HG03354 (cell line): ENCODE measurements at regions not wholly inside any gene's neighbourhood (a gene's known extent, or its start where the extent isn't known, plus 50 kb on each side); places are given as distances from the start of the nearest gene placed in this dataset.
A peak's percentile ranks its signal among the peaks of the same experiment; 100 is the strongest.

Experiments used
- ATAC-seq: cut with Tn5 transposase; IDR thresholded peaks from one replicate; pipeline ENCODE4 v1.9.1; 2021; ENCODE audit warnings: mild to moderate bottlenecking; ENCODE audit not compliant: unreplicated experiment, poor library complexity, severe bottlenecking

GRCh38 chr11:31964181-31964580 is 126.7 kb upstream of the RCN1 start:
- ATAC-seq = no peak

DNA sequence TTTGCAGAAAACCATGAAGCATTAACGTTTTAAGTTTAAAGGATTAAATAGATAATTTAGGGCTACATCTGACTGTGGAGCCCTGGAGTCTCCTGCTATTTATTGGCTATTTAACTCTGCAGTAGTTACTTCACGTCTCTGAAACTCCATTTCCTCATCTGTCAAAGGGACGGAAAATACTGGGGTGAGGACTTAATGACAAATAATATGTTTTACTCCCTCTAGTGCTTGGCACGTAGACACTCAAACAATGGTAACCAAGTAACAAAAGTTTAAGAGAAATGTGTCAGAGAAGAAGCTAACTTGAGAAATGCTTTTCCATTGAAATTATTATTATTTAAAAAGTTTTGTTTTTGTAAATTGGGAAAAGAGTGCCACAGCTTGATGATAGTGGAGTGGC is 130.7 kb upstream of the RCN1 start:
- ATAC-seq = no peak

- no peak for ATAC-seq
Measured at GRCh38 chr11:31959716-31960115, 131.2 kb upstream of the RCN1 start.

- peak; percentile 84 for ATAC-seq
Measured at GRCh38 chr11:31958076-31958735, 132.7 kb upstream of the RCN1 start.

GRCh38 chr11:31957674-31958073 is 133.2 kb upstream of the RCN1 start:
- no peak for ATAC-seq

GRCh38 chr11:31956310-31956709 is 134.6 kb upstream of the RCN1 start:
- ATAC-seq = no peak

DNA sequence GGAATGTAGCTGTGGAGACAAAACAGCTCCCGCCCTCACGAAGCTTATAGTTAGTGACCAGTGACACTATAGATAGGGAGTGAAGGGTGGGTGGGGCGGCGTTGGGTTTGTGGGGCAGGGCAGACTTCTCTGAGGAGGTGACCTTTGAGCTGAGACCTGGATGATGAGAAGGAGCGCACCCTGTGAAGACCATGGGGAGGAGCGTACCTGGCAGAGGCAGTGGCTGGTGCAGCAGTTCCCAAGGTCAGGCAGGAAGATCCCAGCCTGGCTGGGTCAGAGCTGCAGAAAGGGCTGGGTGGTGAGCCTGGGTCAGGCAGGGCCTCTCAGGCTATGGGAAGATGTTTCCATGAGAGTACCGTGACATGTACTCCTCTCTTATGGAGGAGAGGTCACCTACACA is 135.0 kb upstream of the RCN1 start:
- ATAC-seq = no peak

GRCh38 chr11:31953803-31954327 is 137.0 kb upstream of the RCN1 start:
- ATAC-seq = no peak

DNA sequence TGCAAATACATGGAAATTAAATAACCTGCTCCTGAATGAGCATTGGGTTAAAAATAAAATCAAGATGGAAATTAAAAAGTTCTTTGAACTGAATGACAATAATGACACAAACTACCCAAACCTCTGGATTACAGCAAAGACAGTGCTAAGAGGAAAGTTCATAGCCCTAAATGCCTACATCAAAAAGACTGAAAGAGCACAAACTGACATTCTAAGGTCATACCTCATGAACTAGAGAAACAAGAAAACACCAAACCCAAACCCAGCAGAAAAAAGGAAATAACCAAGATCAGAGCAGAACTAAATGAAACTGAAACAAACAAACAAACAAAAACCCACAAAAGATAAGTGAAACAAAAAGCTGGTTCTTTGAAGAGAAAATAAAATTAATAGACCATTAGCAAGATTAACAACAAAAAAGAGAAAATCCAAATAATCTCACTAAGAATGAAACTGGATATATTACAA is 138.6 kb upstream of the PAX6 start:
- ATAC-seq = peak; percentile 61

GRCh38 chr11:31947051-31947450 is 135.9 kb upstream of the PAX6 start:
- no peak for ATAC-seq

GRCh38 chr11:31943056-31943780 is 132.1 kb upstream of the PAX6 start:
- peak; percentile 95 for ATAC-seq

DNA sequence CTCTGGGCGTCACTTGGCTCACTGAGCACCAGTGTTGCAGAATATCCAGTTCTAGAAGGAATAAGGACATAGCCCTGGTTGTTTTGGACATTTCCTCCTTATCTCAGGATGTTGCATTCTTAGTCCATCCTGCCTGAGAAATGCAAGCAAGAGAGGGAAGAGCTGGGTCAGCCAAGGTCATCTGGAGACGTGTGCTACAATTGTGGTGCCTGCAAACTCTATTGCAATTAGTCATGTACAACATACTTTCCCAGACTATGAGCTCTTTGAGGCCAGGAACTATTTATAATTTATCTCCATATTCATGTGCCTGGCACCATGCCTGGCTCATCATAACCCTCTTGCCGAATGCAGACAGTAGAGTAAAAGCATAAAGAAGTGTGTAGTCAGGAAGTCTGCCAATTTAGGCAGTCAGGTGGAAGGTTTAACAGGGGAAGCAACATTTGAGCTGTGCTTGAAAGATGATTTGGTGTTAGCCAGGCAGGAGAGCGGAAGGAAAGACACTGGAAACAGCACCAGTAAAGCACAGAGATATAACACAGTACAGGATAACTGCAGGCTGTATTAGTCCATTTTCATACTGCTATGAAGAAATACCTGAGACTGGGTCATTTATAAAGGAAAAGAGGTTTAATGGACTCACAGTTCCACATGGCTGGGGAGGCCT is 129.4 kb upstream of the PAX6 start:
- ATAC-seq = no peak

GRCh38 chr11:31939004-31939403 is 127.9 kb upstream of the PAX6 start:
- ATAC-seq = no peak

- no peak for ATAC-seq
Measured at GRCh38 chr11:31936312-31936711, 125.2 kb upstream of the PAX6 start.

GRCh38 chr11:31932879-31933278 is 121.8 kb upstream of the PAX6 start:
- no peak for ATAC-seq

DNA sequence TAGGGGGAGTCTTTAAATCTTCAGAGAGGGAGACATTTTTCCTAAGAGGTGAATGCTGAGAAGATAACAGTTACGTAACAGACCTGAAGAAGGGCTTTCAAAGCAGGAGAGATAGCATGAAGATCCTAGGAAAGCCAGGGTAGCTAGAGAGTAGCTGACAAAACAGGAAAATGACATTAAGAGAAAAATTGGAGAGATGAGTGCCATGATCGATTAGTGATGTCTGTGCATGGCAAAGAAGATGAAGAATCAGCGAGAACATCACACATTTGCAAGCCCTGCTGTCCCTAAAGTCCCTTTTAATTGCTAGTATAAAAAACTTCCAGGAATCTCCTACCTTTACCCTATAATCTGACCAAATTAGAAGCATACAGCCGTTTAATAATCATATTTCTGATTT is 116.9 kb upstream of the PAX6 start:
- ATAC-seq = no peak

GRCh38 chr11:31926816-31927528 is 115.8 kb upstream of the PAX6 start:
- ATAC-seq = no peak

- no peak for ATAC-seq
Measured at GRCh38 chr11:31926106-31926505, 115.0 kb upstream of the PAX6 start.

DNA sequence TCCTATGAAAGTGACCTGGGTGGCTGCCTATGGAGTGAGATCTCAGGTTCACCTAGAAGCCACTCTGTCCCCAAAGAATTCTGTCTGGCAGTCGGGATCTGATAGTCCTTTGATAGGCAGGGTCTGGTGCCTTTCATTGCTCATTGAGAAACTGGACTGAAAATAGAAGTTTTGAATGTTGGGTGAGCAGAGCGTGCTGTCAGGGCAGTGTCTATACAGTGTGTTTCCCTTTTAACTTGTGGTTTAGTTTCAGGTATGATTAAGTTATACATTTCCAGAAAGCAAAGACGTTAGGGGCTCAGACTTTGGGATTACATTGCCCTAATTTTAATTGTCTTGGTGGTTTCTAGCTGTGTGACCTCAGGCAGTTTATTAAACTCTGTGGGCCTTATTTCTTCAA is 111.3 kb upstream of the PAX6 start:
- ATAC-seq = peak; percentile 84

GRCh38 chr11:31921081-31921480 is 110.0 kb upstream of the PAX6 start:
- ATAC-seq = no peak
